ENCODE measurements at regions not wholly inside any gene's neighbourhood (a gene's known extent, or its start where the extent isn't known, plus 50 kb on each side); places are given as distances from the start of the nearest gene placed in this dataset.
"Not testable (repeated sequence)": the region's sequence is repeated elsewhere in the genome, so short reads cannot be mapped to it uniquely, and the experiment has no call there.

DNA sequence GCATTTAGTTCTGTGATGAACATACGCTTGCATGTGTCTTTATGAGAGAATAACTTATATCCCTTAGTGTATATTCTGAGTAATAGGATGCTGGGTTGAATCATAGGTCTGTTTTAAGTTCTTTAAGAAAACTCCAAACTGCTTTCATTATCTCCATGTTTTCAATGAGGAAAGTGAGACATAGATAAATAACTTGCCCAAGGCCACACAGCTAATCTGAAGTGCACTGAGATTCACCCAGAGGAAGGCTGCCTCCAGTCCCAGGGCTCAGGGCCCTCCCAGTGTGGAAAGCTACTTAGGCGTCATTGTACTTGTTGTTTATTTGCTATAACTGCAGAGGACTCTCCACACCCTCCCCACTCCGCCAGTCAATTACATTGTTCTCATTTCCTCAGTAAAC is 126.7 kb downstream of the INHBA start:
- no peak for DNase-seq

DNA sequence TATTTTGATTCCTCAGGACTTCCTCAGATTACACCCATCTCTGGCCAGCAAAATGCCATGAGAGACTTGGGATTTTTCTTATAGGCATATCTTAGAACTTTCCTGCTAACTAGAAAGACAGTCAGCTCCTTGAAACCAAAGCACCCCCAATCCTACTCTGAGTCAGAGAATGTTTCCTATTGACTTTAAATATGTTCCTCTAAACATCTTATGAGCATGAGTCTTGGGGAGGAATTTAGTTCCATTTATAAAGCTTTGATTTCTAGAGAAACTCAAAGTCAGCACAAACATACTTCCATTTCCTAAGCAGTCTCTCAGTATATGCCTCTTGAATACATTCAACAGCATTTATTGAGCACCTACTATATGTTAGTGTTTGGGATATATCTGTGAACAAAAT is 128.5 kb downstream of the INHBA start:
- DNase-seq, result no peak

DNA sequence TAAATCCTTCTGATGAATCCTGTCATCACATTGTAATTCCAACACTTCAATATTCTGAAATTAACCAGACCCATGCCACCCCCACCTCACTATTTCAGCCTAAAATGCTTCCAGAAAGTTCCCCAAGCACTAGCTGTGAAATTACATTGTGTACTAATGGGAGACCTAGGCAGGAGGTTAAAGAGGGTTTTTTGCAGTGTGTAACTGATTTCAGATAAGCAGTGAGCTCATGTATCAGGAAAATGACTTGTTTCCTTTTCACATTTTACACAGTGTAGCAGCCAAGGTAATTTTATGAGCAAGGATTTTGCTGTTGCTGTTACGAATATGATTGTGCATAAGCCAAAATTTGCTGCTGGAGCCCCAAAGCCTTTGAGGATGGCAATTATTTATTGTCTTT is 129.0 kb downstream of the INHBA start:
- DNase-seq, result no peak

DNA sequence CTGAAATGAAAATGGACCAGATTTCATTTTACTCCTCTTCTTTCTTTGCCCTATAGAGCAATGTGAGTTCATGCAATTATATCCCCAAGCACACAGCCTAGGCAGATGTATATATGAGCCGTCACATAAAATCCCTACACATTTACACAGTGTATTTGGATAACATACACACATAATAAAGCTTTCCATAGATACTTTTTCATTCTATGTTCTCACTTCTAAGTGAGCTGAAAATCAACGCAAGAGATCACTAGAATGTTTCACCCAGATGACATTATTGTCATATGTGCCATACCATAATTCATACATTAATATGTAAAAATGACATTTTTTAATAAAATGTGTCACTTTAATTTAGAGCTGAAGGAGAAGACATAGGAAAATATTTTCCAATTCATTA is 129.4 kb downstream of the INHBA start:
- no peak for DNase-seq

DNA sequence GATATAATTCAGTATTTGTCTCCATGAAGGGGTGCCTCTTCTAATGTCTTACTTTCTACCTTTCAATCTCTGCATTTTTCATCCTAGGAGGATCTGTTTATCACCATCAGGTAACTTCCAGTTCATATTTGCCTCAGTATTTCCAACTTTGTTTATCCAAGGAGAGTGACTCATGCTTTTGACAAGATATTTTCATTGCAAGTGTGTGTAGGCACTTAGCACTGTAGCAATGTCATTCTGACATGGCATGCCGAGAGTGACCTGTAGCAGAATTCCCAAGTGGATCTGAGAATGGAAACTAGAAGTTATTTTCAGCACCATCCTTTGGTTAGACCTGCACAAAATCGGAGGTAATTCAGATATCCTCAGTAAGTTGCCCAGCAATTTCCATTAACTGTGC is 129.9 kb downstream of the INHBA start:
- no peak for DNase-seq

DNA sequence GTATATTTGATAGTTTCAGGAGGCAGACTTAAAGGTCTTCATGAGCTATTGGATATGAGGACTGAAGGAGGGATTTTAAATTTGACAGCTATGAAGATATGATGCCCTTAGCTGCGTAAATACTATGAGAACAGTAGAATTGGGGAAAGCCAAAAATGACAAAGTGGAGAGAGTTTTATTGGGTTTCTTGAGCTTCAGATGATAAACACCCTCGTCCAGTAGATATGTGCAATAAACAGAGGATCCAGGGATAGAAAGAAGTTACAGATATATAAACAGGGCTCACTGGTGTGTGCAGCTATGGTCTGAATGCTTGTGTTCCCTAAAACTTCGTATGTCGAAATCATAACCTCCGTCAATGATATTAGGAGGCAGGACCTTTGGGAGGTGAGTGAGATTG is 131.3 kb downstream of the INHBA start:
- DNase-seq, result no peak

DNA sequence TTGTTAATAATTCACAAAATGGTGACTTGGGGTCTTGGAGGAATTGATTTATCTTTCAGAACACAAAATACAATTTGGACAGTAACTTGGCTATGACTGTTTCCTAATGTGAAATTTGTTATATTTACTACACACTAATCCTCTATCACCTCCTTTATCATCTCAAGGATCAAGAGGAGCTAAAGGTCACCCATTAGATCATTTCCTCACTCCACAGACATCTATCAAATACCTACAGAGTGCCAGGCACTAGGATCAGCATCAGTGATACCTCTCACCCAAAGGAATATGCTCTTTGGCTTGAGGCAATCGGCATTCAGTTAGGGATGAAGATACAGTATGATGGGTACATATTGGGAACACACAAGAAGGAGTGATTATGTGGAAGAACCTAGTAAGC is 132.1 kb downstream of the INHBA start:
- DNase-seq, result no peak

DNA sequence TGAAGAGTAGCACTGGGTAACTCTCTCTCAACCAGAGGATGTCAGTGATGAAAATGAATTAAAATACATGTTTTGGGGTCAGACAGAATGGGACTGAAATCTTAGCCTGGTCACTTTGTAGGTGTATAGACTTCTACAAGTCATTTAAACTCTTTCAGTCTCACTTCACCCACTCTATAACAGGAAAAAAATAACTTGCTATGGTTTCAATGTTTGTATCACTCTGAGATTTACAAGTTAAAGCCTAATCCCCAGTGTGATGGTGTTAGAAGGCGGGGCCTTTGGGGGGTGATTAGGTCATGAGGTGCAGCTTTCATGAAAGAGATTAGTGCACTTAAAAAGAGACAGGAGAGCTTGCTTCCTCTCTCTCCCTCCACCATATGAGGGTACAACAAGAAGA is 134.8 kb downstream of the INHBA start:
- no peak for DNase-seq

DNA sequence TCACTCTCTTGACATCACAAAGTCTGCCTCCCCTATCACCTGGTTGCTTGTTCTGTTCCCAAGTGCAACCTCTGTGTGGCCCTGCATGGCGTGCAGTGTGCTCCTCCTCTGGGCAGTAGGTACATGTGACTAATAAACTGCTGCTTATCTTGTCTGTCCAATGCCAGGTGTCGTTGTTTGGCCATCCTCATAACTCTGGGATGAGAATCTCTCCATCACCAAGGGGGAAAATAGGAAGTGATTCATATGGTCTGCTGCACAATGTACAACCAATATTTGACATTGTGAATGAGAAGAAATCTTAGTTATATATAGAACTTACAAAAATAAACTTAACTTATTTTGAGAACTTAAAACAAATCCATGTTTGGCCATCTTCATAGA is 135.2 kb downstream of the INHBA start:
- DNase-seq, result no peak

DNA sequence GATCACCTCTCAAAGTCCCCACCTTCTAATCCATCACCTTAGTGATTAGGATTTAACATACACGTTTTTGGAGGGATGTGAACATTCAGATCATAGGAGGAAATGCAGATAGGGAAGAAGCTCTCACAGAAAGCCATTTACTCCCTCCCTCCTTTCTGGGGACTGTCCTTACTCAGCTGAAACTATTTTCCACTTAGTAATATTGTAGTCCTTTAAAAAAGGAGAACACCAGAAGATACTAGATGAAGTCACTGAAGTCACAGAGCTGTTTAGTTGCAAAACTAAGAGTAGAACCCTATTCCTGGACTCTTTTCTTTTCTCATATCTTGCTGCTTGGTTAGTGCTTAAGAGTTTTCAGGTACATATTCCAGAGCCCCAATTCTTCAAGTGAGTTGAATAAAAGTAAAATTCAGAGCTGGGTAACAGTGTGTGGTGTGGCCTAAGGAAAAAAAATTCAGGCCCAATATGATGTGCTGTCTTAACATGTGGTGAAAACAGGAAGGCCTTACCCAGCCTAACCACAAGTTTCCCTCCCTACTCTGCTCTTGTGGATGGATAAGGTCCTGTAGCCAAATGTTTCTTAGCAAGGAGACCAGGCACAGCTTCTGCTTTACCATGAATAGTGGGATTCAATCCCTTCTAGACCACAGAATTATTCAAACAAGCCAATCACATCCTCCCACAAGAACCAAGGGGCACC is 135.7 kb downstream of the INHBA start:
- DNase-seq, result no peak

DNA sequence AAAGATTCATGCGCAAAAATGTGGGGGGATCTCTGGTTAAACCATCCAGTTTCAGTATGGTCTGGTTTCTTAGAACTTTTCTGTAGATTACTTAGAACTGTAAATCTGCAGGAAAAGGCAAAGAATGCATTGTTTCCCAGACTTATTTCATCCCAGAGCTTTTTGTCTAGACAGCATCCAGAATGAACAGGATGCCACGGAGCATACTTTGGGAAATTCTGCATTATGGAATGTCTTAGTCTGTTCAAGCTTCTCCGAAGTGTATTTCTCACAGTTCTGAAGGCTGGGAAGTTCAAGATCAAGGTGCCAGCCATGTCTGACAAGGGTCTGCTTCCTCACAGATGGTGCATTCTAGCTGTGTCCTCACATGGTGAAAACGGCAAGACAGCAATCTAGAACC is 136.3 kb downstream of the INHBA start:
- DNase-seq, result no peak

DNA sequence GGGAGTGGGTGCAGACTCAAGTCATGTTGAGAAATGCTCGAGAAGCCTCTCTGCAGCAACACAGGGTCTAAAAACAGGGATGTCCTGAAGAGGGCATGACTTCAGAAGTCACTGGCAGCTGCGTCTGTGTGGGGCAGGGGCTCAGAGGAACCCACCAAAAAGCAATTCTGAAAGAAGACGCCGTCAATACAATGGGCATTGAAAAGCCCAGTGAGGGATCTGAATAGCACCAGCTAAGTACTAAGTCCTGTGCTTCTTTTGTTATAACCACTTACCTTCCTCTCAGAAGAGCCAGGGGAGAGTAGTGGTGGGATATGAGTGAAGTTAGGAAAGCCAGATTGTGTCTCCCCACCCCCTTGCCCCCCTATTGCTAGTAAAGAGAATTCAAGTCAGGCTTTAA is 137.2 kb downstream of the INHBA start:
- DNase-seq, result no peak

DNA sequence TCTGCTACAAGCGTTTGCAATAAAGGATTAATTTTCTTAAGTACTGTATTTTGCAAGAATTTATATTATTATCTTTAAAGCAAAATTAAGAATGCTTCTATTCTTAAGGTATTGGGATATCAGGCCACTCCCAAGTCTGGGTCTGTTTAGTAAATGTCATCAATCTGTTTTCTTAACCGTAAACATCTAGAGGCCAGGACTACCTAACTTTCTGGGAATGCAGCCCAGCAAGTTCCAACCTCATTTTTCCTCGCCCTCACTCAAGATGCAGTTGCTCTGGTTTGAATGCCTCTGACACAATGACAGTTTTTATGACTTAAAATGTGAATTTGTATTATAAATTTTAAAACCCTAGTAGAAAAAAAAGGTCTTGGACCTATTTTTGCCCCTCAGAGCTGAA is 143.5 kb downstream of the INHBA start:
- no peak for DNase-seq

DNA sequence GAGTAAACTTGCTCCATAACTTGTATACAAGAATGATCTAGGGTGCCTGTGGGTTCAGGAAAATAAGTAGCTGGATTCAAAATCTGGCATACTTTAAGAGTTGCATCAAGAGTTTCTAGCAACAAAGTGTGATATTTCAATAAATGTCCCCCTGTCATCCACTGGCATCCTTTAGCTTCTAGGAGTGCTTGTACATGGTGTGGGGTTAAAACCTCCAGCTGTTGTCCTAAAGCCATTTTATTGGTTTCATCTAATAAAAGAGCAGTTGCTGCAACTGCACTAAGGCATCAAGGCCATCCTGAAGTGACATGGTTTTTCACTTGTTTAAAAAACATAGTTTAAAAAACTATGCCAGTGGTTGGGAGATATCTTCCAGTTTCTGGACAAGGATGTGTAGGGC is 148.4 kb downstream of the INHBA start:
- DNase-seq, result no peak

DNA sequence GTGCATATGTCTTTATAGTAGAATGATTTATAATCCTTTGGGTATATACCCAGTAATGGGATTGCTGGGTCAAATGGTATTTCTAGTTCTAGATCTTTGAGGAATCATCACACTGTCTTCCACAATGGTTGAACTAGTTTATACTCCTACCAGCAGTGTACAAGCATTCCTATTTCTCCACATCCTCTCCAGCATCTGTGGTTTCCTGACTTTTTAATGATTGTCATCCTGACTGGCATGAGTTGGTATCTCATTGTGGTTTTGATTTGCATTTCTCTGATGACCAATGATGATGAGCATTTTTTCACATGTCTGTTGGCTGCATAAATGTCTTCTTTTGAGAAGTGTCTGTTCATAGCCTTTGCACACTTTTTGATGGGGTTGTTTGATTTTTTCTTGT is 152.8 kb downstream of the INHBA start:
- not testable (repeated sequence) for DNase-seq

DNA sequence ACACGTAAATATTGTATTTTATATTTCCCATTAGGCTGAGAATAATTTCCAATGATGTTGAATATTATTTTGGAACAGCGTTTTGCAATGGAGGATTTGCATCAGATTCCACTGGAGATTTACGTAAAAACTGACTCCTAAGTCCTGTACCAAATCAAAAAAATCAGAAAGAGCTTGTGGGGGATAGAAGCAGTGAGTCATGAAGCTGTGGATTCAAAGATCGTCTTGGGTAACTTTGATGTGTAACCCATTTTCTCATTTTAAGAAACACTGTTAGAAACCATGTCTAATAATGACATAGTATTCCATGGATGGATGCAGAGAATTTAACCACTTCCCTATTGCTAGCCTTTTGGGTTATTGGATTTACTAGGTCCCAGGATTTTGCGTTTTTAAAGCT is 158.6 kb downstream of the INHBA start:
- no peak for DNase-seq

DNA sequence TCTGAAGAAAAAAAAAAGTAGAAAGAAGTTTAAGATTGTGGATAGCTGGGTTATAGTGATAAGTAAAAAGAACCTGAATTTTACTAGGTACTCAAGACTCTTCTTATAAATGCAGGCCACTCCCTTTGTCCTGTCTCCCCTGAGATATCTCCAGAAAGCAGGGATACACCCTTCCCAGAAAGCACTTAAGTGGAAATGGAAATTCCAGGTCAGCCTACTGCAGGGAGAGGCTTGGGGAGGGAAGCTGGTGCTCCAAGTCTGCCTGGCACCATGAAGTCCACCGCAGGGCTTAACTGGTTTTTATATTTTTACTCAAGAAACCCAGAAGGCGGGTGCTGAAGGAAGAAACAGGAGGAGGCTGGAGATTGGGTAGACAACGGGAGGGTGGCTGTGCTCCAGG is 162.3 kb downstream of the INHBA start:
- DNase-seq, result no peak

DNA sequence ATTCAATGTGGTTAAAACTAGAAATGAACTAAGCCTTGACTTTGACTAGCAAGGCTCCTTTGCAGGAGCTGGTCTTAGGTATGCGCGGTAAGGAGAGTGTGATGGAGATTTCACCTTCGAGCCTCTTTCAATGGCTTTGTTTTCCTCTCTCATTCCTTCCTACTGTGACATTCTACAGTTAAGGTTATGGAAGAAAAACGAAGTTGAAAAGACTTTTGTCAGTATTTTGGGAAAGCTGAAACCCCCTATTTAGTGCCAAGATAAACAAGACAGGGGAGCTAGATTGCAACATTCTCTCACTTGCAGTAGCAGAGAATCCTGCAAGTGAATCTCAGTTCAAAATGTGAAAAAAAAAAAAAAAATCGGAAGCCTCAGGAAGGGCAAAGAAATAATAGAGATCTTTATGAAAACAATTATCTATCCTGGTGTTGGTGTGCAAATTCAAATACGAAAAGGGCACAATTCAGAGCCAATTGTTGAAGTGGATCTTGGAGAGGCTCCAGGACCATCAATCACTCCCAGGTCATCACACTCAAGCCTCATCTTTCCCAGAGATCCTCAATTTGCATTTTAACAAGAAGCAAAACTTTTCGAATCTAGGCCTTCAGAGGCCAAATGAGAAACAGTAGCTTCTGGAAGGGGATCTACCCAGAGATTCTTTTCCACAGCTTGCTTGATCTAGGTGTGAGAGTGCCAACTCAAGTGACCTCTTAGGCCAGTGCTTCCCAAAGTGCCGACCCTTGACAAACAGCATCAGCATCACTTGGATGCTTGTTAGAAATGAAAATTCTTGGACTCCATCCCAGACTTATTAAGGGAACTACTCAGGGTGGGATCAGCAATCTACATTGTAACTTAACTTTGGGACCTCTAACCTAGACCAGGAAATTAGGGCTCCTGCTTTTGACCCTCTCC is 163.8 kb downstream of the INHBA start:
- DNase-seq, result no peak

DNA sequence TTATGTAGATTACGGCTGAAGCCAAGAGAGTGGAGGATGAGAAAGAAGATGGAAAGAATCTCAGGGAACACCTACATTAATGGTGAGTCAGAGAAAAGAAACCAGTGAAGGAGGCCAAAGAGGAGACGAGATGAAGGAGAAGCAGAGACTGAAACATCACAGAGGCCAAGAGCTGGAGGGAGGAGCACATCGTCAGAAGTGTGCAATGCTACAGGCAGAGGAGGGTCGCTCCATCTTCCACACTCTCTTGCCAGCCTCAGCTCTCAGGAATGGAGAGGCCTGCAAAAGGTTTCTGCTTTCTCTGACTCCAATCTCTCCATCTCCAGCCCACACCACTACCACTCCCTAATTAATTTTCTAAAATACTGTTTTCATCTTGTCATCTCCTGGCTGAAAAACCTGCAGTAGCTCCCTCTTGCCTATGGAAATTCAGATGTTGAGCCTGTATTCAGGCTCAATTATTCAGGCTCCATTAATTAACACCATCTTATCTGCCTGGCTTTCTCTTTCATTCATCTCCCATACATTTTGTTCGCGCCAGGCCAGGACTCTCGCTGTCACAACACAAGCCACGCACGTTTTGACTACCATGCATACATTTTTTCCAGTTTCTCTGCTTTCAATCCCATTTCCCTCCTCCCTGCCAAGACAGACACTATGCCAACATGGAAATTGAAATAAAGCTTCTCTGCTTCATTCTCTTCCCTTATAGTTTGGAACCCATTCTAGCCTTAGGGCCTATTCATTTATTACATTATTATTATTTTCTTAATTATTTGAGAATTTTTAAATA is 165.8 kb downstream of the INHBA start:
- DNase-seq, result no peak

DNA sequence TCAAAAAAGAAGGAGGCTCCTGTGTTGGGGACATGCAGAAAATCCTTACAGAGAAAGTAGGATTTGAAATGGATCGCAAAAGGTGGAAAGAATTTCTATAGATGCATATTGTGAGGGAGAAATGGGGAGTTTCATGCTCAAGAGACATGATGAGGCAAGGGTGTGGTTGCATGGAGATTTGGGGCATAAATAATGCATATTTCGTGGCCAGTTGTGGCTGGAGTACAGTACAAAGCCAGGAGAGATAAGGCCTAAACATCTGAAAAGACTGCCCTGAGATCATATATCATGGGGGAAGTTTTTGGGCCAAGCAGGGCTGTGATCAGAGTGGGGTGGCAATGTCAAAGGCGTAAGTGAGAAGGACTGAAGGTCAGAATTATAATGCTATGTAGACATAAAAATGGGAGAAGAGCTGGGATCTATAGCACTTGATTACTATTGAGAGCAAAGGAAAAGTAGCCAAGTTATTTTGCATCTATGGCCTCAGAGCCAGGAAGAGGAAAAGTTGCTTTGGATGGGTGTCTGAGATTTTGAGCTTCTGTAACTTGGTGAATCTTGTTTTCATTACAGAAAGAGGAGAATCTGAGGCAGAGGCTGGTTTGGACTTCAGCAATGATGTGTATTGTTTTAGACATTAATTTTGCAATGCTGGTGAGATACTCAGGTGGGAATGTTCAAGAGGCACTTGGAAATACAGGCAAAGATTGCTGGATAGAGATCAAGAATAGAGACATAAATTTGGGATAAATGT is 166.6 kb downstream of the INHBA start:
- no peak for DNase-seq

DNA sequence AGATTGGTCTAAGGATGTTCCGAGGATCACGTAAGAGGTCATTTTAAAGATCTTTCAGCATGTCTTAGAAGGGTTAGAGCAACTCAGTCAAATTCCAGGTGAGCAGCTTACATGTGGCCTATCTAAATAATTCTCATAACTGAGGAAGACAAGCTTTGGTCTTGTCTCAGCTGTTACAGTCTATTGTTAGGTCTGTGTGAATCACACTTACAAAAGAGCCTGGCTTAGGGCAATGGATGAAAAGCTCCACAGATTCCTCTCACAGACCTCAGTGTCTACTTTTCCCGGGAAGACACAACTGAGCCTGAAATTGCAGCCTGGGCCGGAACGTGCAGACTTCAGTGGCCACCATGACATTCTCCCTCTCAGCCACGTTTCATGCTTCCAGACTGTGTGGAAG is 173.1 kb downstream of the INHBA start:
- DNase-seq, result no peak

DNA sequence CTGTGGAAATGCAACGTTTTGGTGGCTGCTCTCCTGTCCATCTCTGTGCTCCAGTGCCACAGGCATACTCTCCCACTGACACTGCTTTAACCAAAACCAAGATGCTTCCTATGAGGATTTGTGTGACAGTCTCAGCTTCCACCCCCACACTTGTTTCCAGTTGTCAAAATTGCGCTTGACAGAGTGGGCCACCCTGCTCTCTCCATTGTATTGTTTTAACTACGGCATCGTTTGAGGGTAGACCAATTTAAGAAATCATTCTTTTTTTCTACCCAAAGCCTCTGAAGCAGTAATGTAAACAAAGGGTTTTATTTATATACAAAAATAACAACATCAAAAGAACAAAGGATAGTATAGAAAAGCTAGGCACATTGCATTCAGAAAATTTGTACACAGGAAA is 178.0 kb downstream of the INHBA start:
- DNase-seq, result no peak

DNA sequence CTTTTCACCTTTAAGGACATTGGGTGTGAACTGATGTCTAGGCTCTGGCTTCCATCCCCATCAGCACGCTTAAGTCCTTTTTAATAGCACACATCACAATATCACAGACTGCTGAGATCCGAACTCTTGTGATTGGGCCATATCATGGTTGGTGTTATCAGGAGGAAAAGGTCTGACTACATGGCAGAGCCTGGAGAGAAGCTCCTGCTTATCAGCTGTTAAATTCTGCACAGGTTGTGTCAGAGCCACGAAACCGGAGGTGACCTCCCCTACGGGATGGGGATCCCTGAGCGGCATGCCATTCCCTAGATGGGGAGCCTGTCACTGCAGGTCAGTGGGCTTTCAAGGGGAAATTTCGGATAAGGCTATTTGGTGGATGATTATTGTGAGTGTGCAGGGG is 182.4 kb downstream of the INHBA start:
- no peak for DNase-seq

All from CD4-positive, alpha-beta T cell treated with Interleukin-21 for 1 hour (primary cell).